ENCODE measurements at regions not wholly inside any gene's neighbourhood (a gene's known extent, or its start where the extent isn't known, plus 50 kb on each side); places are given as distances from the start of the nearest gene placed in this dataset.
"Not testable (repeated sequence)": the region's sequence is repeated elsewhere in the genome, so short reads cannot be mapped to it uniquely, and the experiment has no call there.

GRCh38 chrX:88828011-88828410 lies 81.0 kb downstream of the CPXCR1 start:
- Histone ChIP-seq H3K36me3 (ENCODE audit: control insufficient read depth, insufficient read depth, low read length) (no peaks in the 10 kb centered on the region), H3K27ac (ENCODE audit: insufficient read depth, low read depth, low read length, poor library complexity, severe bottlenecking) (no peak overlapping the region), H3K27me3 (ENCODE audit: control insufficient read depth, insufficient read depth, low read length, poor library complexity, severe bottlenecking) (no peaks in the 10 kb centered on the region), H3K9me3 (ENCODE audit: control insufficient read depth, low read length) (no peaks in the 10 kb centered on the region), H3K4me1 (ENCODE audit: control insufficient read depth, insufficient read depth, low read length) (no peaks in the 10 kb centered on the region), H3K4me3 (ENCODE audit: insufficient read depth, low read depth, low read length) (no peak overlapping the region)
- WGBS, 2 experiments: 53 to 73% methylated on average over 1 to 2 of the region's 2 CpGs

GRCh38 chrX:88830111-88830510 lies 83.1 kb downstream of the CPXCR1 start:
- Histone ChIP-seq H3K9me3 (ENCODE audit: control insufficient read depth, low read length) (no peaks in the 10 kb centered on the region), H3K4me1 (ENCODE audit: control insufficient read depth, insufficient read depth, low read length) (no peaks in the 10 kb centered on the region), H3K27me3 (ENCODE audit: control insufficient read depth, insufficient read depth, low read length, poor library complexity, severe bottlenecking) (no peaks in the 10 kb centered on the region), H3K4me3 (ENCODE audit: insufficient read depth, low read depth, low read length) (no peak overlapping the region), H3K27ac (ENCODE audit: insufficient read depth, low read depth, low read length, poor library complexity, severe bottlenecking) (no peak overlapping the region), H3K36me3 (ENCODE audit: control insufficient read depth, insufficient read depth, low read length) (no peaks in the 10 kb centered on the region)
- 96 to 97% methylated on average over 6 of the region's 6 CpGs for WGBS, 2 experiments

GRCh38 chrX:88837721-88838120 lies 90.7 kb downstream of the CPXCR1 start:
- H3K36me3 ChIP-seq (ENCODE audit: control insufficient read depth, insufficient read depth, low read length); H3K9me3 ChIP-seq (ENCODE audit: control insufficient read depth, low read length); H3K27ac ChIP-seq (ENCODE audit: insufficient read depth, low read depth, low read length, poor library complexity, severe bottlenecking); H3K27me3 ChIP-seq (ENCODE audit: control insufficient read depth, insufficient read depth, low read length, poor library complexity, severe bottlenecking); H3K4me3 ChIP-seq (ENCODE audit: insufficient read depth, low read depth, low read length); H3K4me1 ChIP-seq (ENCODE audit: control insufficient read depth, insufficient read depth, low read length): not testable (repeated sequence)
- 83 to 91% methylated on average over 4 of the region's 6 CpGs for WGBS, 2 experiments

- no peaks in the 10 kb centered on the region for H3K4me1 ChIP-seq (ENCODE audit: control insufficient read depth, insufficient read depth, low read length)
- 100% methylated on average over 1 of the region's 1 CpG; no CpG with 5 or more reads in 1 of the 2 experiments for WGBS, 2 experiments
- no peaks in the 10 kb centered on the region for H3K27me3 ChIP-seq (ENCODE audit: control insufficient read depth, insufficient read depth, low read length, poor library complexity, severe bottlenecking)
- no peak overlapping the region for H3K27ac ChIP-seq (ENCODE audit: insufficient read depth, low read depth, low read length, poor library complexity, severe bottlenecking)
- H3K9me3 ChIP-seq (ENCODE audit: control insufficient read depth, low read length): no peaks in the 10 kb centered on the region
- H3K4me3 ChIP-seq (ENCODE audit: insufficient read depth, low read depth, low read length): no peak overlapping the region
- H3K36me3 ChIP-seq (ENCODE audit: control insufficient read depth, insufficient read depth, low read length): no peaks in the 10 kb centered on the region
Measured at GRCh38 chrX:88838392-88838791, 91.4 kb downstream of the CPXCR1 start.

- H3K4me3 ChIP-seq (ENCODE audit: insufficient read depth, low read depth, low read length); H3K27ac ChIP-seq (ENCODE audit: insufficient read depth, low read depth, low read length, poor library complexity, severe bottlenecking); H3K27me3 ChIP-seq (ENCODE audit: control insufficient read depth, insufficient read depth, low read length, poor library complexity, severe bottlenecking); H3K36me3 ChIP-seq (ENCODE audit: control insufficient read depth, insufficient read depth, low read length); H3K9me3 ChIP-seq (ENCODE audit: control insufficient read depth, low read length); H3K4me1 ChIP-seq (ENCODE audit: control insufficient read depth, insufficient read depth, low read length): not testable (repeated sequence)
- 100% methylated on average over 1 of the region's 1 CpG for WGBS, 2 experiments
Measured at GRCh38 chrX:88843841-88844240, 96.8 kb downstream of the CPXCR1 start.

GRCh38 chrX:88853925-88854324 lies 106.9 kb downstream of the CPXCR1 start:
- 87 to 89% methylated on average over 3 of the region's 3 CpGs for WGBS, 2 experiments
- Histone ChIP-seq H3K4me1 (ENCODE audit: control insufficient read depth, insufficient read depth, low read length) (no peaks in the 10 kb centered on the region), H3K27ac (ENCODE audit: insufficient read depth, low read depth, low read length, poor library complexity, severe bottlenecking) (no peak overlapping the region), H3K36me3 (ENCODE audit: control insufficient read depth, insufficient read depth, low read length) (no peaks in the 10 kb centered on the region), H3K4me3 (ENCODE audit: insufficient read depth, low read depth, low read length) (no peak overlapping the region), H3K27me3 (ENCODE audit: control insufficient read depth, insufficient read depth, low read length, poor library complexity, severe bottlenecking) (no peaks in the 10 kb centered on the region), H3K9me3 (ENCODE audit: control insufficient read depth, low read length) (no peaks in the 10 kb centered on the region)

- H3K36me3 ChIP-seq (ENCODE audit: control insufficient read depth, insufficient read depth, low read length): no peaks in the 10 kb centered on the region
Measured at GRCh38 chrX:88863726-88864125, 116.7 kb downstream of the CPXCR1 start.

GRCh38 chrX:88865634-88866033 lies 118.6 kb downstream of the CPXCR1 start:
- WGBS, 2 experiments: 91 to 95% methylated on average over 4 of the region's 6 CpGs
- no peak overlapping the region for H3K4me3 ChIP-seq (ENCODE audit: insufficient read depth, low read depth, low read length)
- H3K4me1 ChIP-seq (ENCODE audit: control insufficient read depth, insufficient read depth, low read length): no peaks in the 10 kb centered on the region
- H3K36me3 ChIP-seq (ENCODE audit: control insufficient read depth, insufficient read depth, low read length): no peaks in the 10 kb centered on the region
- no peak overlapping the region for H3K27ac ChIP-seq (ENCODE audit: insufficient read depth, low read depth, low read length, poor library complexity, severe bottlenecking)
- no peaks in the 10 kb centered on the region for H3K27me3 ChIP-seq (ENCODE audit: control insufficient read depth, insufficient read depth, low read length, poor library complexity, severe bottlenecking)
- H3K9me3 ChIP-seq (ENCODE audit: control insufficient read depth, low read length): no peaks in the 10 kb centered on the region

More at GRCh38 chrX:88863726-88864125, 116.7 kb downstream of the CPXCR1 start:
- no peaks in the 10 kb centered on the region for H3K27me3 ChIP-seq (ENCODE audit: control insufficient read depth, insufficient read depth, low read length, poor library complexity, severe bottlenecking)
- H3K27ac ChIP-seq (ENCODE audit: insufficient read depth, low read depth, low read length, poor library complexity, severe bottlenecking): no peak overlapping the region
- 92 to 93% methylated on average over 29 of the region's 29 CpGs for WGBS, 2 experiments
- no peak overlapping the region for H3K4me3 ChIP-seq (ENCODE audit: insufficient read depth, low read depth, low read length)
- no peaks in the 10 kb centered on the region for H3K9me3 ChIP-seq (ENCODE audit: control insufficient read depth, low read length)
- no peaks in the 10 kb centered on the region for H3K4me1 ChIP-seq (ENCODE audit: control insufficient read depth, insufficient read depth, low read length)

- H3K4me3 ChIP-seq (ENCODE audit: insufficient read depth, low read depth, low read length): no peak overlapping the region
- H3K36me3 ChIP-seq (ENCODE audit: control insufficient read depth, insufficient read depth, low read length): no peaks in the 10 kb centered on the region
- H3K27me3 ChIP-seq (ENCODE audit: control insufficient read depth, insufficient read depth, low read length, poor library complexity, severe bottlenecking): no peaks in the 10 kb centered on the region
- no peak overlapping the region for H3K27ac ChIP-seq (ENCODE audit: insufficient read depth, low read depth, low read length, poor library complexity, severe bottlenecking)
- H3K9me3 ChIP-seq (ENCODE audit: control insufficient read depth, low read length): no peaks in the 10 kb centered on the region
- H3K4me1 ChIP-seq (ENCODE audit: control insufficient read depth, insufficient read depth, low read length): no peaks in the 10 kb centered on the region
Measured at GRCh38 chrX:88881536-88881935, 134.5 kb downstream of the CPXCR1 start.

GRCh38 chrX:88883200-88883599 lies 136.2 kb downstream of the CPXCR1 start:
- H3K9me3 ChIP-seq (ENCODE audit: control insufficient read depth, low read length): no peaks in the 10 kb centered on the region
- H3K27ac ChIP-seq (ENCODE audit: insufficient read depth, low read depth, low read length, poor library complexity, severe bottlenecking): no peak overlapping the region
- no peaks in the 10 kb centered on the region for H3K4me1 ChIP-seq (ENCODE audit: control insufficient read depth, insufficient read depth, low read length)
- no peaks in the 10 kb centered on the region for H3K27me3 ChIP-seq (ENCODE audit: control insufficient read depth, insufficient read depth, low read length, poor library complexity, severe bottlenecking)
- 54 to 81% methylated on average over 3 of the region's 3 CpGs for WGBS, 2 experiments
- H3K36me3 ChIP-seq (ENCODE audit: control insufficient read depth, insufficient read depth, low read length): no peaks in the 10 kb centered on the region
- no peak overlapping the region for H3K4me3 ChIP-seq (ENCODE audit: insufficient read depth, low read depth, low read length)

- WGBS, 2 experiments: 86 to 95% methylated on average over 1 of the region's 1 CpG
- Histone ChIP-seq H3K27ac (ENCODE audit: insufficient read depth, low read depth, low read length, poor library complexity, severe bottlenecking) (no peak overlapping the region), H3K27me3 (ENCODE audit: control insufficient read depth, insufficient read depth, low read length, poor library complexity, severe bottlenecking) (no peaks in the 10 kb centered on the region), H3K4me1 (ENCODE audit: control insufficient read depth, insufficient read depth, low read length) (no peaks in the 10 kb centered on the region), H3K4me3 (ENCODE audit: insufficient read depth, low read depth, low read length) (no peak overlapping the region), H3K36me3 (ENCODE audit: control insufficient read depth, insufficient read depth, low read length) (no peaks in the 10 kb centered on the region), H3K9me3 (ENCODE audit: control insufficient read depth, low read length) (no peaks in the 10 kb centered on the region)
Measured at GRCh38 chrX:88886908-88887307, 139.9 kb downstream of the CPXCR1 start.

All from ectodermal cell (in vitro differentiated cells).